ENCODE measurements at regions not wholly inside any gene's neighbourhood (a gene's known extent, or its start where the extent isn't known, plus 50 kb on each side); places are given as distances from the start of the nearest gene placed in this dataset.

- DNase-seq (ENCODE audit: extremely low spot score): no peak
- no peak for TF ChIP-seq TARDBP (IDR thresholded peaks at IDR 0.05)
- no peak for TF ChIP-seq FOXM1 (IDR thresholded peaks at IDR 0.05; ENCODE audit: borderline replicate concordance)
- no peak for TF ChIP-seq ELF4 (IDR thresholded peaks at IDR 0.05)
- TF ChIP-seq HDGF (IDR thresholded peaks at IDR 0.05; ENCODE audit: borderline replicate concordance): no peak
- no peak for TF ChIP-seq ZNF384 (IDR thresholded peaks at IDR 0.05)
- ChIA-PET CTCF (no interaction called here), POLR2A (no interaction called here)
Observed at GRCh38 chr16:88296437-88297177, 86.2 kb upstream of the ZNF469 start.

- ChIA-PET CTCF (no interaction called here), POLR2A (no interaction called here)
Observed at GRCh38 chr16:88297178-88297720, 85.5 kb upstream of the ZNF469 start.

GRCh38 chr16:88298181-88298832 lies 84.5 kb upstream of the ZNF469 start:
- no peak for TF ChIP-seq ZNF384 (IDR thresholded peaks at IDR 0.05)
- no peak for TF ChIP-seq SUZ12 (IDR thresholded peaks at IDR 0.05)
- TF ChIP-seq CTBP1 (IDR thresholded peaks at IDR 0.05; ENCODE audit: borderline replicate concordance): no peak
- TF ChIP-seq HDGF (IDR thresholded peaks at IDR 0.05; ENCODE audit: borderline replicate concordance): no peak
- TF ChIP-seq LEF1 (IDR thresholded peaks at IDR 0.05; ENCODE audit: borderline replicate concordance): no peak
- no peak for TF ChIP-seq NFRKB (IDR thresholded peaks at IDR 0.05)
- no peak for TF ChIP-seq PKNOX1 (IDR thresholded peaks at IDR 0.05)
- no peak for TF ChIP-seq FOXM1 (IDR thresholded peaks at IDR 0.05; ENCODE audit: borderline replicate concordance)
- no peak for TF ChIP-seq ELF4 (IDR thresholded peaks at IDR 0.05)
- TF ChIP-seq L3MBTL2 (conservative IDR thresholded peaks at IDR 0.05): no peak
- TF ChIP-seq TARDBP (IDR thresholded peaks at IDR 0.05): no peak
- TF ChIP-seq ARNT (IDR thresholded peaks at IDR 0.05): no peak
- no peak for TF ChIP-seq SP1 (IDR thresholded peaks at IDR 0.05)
- ChIA-PET CTCF (no interaction called here), POLR2A (no interaction called here)
- DNase-seq (ENCODE audit: extremely low spot score): no peak

More at GRCh38 chr16:88297178-88297720, 85.5 kb upstream of the ZNF469 start:
- no peak for DNase-seq (ENCODE audit: extremely low spot score)
- TF ChIP-seq PKNOX1 (IDR thresholded peaks at IDR 0.05): no peak

GRCh38 chr16:88298833-88299745 lies 83.7 kb upstream of the ZNF469 start:
- TF ChIP-seq LEF1 (IDR thresholded peaks at IDR 0.05; ENCODE audit: borderline replicate concordance) (no peak), SUZ12 (IDR thresholded peaks at IDR 0.05) (no peak), ZNF384 (IDR thresholded peaks at IDR 0.05) (no peak), ARNT (IDR thresholded peaks at IDR 0.05) (no peak), ELF4 (IDR thresholded peaks at IDR 0.05) (no peak), NFRKB (IDR thresholded peaks at IDR 0.05) (no peak)
- no peak for DNase-seq (ENCODE audit: extremely low spot score)
- ChIA-PET CTCF (interaction anchor here (0.6 kb wide), 1 partner anchor 14 kb away, joined by 3 read pairs; no protein-coding TSS in a partner anchor), POLR2A (no interaction called here)

- CTCF ChIA-PET: no interaction called here
- POLR2A ChIA-PET: no interaction called here
- no peak for DNase-seq (ENCODE audit: extremely low spot score)
- TF ChIP-seq SP1 (IDR thresholded peaks at IDR 0.05) (no peak), FOXM1 (IDR thresholded peaks at IDR 0.05; ENCODE audit: borderline replicate concordance) (no peak), FOXK2 (IDR thresholded peaks at IDR 0.05) (no peak), TARDBP (IDR thresholded peaks at IDR 0.05) (no peak), L3MBTL2 (conservative IDR thresholded peaks at IDR 0.05) (no peak), PKNOX1 (IDR thresholded peaks at IDR 0.05) (no peak), ZNF384 (IDR thresholded peaks at IDR 0.05) (no peak), NFRKB (IDR thresholded peaks at IDR 0.05) (no peak), ARNT (IDR thresholded peaks at IDR 0.05) (no peak), HDGF (IDR thresholded peaks at IDR 0.05; ENCODE audit: borderline replicate concordance) (no peak), SUZ12 (IDR thresholded peaks at IDR 0.05) (no peak)
Observed at GRCh38 chr16:88299751-88300462, 82.9 kb upstream of the ZNF469 start.

GRCh38 chr16:88300463-88300835 lies 82.3 kb upstream of the ZNF469 start:
- ChIA-PET POLR2A (no interaction called here), CTCF (no interaction called here)
- DNase-seq (ENCODE audit: extremely low spot score): no peak
- no peak for TF ChIP-seq CTBP1 (IDR thresholded peaks at IDR 0.05; ENCODE audit: borderline replicate concordance)
